ENCODE measurements at regions not wholly inside any gene's neighbourhood (a gene's known extent, or its start where the extent isn't known, plus 50 kb on each side); places are given as distances from the start of the nearest gene placed in this dataset.

DNA sequence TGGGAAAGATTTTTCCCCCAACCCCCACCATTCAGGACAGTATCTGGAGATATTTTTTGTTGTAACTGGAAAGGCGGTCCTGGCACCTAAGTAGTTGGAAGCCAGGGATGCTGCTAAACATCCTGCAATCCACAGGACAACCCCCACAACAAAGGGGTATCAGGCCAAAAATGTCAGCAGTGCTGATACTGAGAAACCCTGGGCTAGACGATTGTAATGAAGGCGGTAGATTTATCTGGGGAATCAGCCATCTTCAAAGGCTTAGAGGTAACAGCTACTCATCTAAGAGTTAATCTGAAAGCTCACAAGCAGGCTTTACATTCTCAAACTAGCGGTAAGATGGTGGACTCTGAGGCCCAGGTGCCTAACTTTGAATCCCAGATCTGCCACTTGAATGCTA lies 59.0 kb upstream of the NMUR2 start:
- no peak overlapping the region for H3K4me2 ChIP-seq (ENCODE audit: low read length)
- no peak overlapping the region for H3K4me3 ChIP-seq (ENCODE audit: insufficient read depth, low read depth, low read length)
- Mint-ChIP-seq H3K4me3 (ENCODE audit: unreplicated experiment) (no peak overlapping the region), H3K27me3 (ENCODE audit: low read depth, unreplicated experiment) (no peaks in the 10 kb centered on the region), H3K4me1 (ENCODE audit: low read depth, unreplicated experiment) (peaks cover 18% of the 10 kb centered on the region), H3K27ac (ENCODE audit: unreplicated experiment) (no peak overlapping the region), H3K9me3 (ENCODE audit: unreplicated experiment) (no peaks in the 10 kb centered on the region), H3K36me3 (ENCODE audit: low read depth, unreplicated experiment) (no peaks in the 10 kb centered on the region)
- H3K79me2 ChIP-seq (ENCODE audit: insufficient read depth, low read length) = no peaks in the 10 kb centered on the region
- H3K4me1 ChIP-seq (ENCODE audit: insufficient read depth, low read length) = no peaks in the 10 kb centered on the region
- no peak for FAIRE-seq
- no peak overlapping the region for H3K9ac ChIP-seq (ENCODE audit: low read length)
- no peaks in the 10 kb centered on the region for H4K20me1 ChIP-seq (ENCODE audit: insufficient read depth, low read length)
- H3K27me3 ChIP-seq (ENCODE audit: insufficient read depth, low read length) = no peaks in the 10 kb centered on the region
- H3K36me3 ChIP-seq (ENCODE audit: insufficient read depth, low read length) = no peaks in the 10 kb centered on the region
- H3K27ac ChIP-seq (ENCODE audit: low read depth, low read length) = no peak overlapping the region
- no peaks in the 10 kb centered on the region for H3K9me3 ChIP-seq (ENCODE audit: insufficient read depth, low read depth, low read length)
- H2AFZ ChIP-seq (ENCODE audit: low read depth, low read length) = no peak overlapping the region
- no peak for TF ChIP-seq EZH2 (IDR thresholded peaks at IDR 0.05; ENCODE audit: insufficient read depth, low read length)
- TF ChIP-seq, protein P1, sequence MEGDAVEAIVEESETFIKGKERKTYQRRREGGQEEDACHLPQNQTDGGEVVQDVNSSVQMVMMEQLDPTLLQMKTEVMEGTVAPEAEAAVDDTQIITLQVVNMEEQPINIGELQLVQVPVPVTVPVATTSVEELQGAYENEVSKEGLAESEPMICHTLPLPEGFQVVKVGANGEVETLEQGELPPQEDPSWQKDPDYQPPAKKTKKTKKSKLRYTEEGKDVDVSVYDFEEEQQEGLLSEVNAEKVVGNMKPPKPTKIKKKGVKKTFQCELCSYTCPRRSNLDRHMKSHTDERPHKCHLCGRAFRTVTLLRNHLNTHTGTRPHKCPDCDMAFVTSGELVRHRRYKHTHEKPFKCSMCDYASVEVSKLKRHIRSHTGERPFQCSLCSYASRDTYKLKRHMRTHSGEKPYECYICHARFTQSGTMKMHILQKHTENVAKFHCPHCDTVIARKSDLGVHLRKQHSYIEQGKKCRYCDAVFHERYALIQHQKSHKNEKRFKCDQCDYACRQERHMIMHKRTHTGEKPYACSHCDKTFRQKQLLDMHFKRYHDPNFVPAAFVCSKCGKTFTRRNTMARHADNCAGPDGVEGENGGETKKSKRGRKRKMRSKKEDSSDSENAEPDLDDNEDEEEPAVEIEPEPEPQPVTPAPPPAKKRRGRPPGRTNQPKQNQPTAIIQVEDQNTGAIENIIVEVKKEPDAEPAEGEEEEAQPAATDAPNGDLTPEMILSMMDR (IDR thresholded peaks at IDR 0.05; ENCODE audit: insufficient read depth, low read depth, low read length) = no peak
- no peak for DNase-seq (ENCODE audit: low read depth)

DNA sequence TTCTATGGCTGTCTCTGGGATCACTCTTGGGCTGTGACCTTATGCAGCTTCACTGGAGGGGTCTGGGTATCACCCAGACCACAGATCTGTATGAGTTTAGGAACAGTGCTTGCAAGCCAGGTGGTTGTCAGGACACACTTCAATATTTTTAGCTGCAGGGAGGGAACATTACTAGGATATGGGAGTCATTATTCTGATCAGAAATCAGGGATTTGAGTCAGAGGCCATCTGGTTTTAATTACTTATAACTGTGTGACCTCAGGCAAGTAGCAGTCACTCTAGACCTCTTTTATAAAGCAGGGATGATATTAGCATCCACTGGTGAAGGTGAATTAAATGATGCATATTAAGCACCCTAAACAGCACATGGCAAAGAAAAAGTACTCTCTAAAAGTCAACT lies 60.1 kb upstream of the NMUR2 start:
- no peak for DNase-seq (ENCODE audit: low read depth)

DNA sequence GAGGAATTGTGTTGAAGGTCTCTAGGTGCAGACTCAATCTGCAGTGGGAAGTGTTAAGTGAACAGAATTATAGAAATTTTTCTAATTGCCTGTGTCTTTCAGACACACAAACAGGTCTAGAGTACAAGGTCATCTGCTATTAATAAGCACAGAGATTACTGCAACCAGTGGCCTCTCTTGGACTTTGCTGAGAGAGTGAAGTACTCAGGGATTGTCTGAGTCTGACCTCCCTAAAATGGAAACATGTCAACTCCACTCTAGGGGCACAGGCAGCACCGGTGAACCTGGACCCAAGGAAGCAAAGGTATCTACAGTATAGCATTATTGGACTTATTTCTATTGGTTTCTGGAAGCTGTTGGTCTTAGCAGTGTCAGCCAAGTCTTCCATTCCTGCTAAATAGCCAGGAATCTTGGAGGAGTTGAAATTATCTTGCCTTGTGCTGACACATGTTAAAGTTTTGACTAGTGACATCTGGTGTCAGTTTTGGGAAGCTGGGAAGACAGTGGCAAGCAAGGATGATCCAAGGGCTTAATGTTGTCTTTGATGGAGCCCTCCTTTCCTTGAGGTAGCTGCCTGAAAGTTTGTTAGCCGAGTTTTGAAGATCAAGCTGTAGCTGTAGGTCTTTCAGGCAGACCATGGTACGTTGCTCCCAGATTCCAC lies 61.1 kb upstream of the NMUR2 start:
- H3K4me1 ChIP-seq (ENCODE audit: insufficient read depth, low read length) = no peaks in the 10 kb centered on the region
- H4K20me1 ChIP-seq (ENCODE audit: insufficient read depth, low read length) = no peaks in the 10 kb centered on the region
- Mint-ChIP-seq H3K27me3 (ENCODE audit: low read depth, unreplicated experiment) (no peaks in the 10 kb centered on the region), H3K4me3 (ENCODE audit: unreplicated experiment) (no peak overlapping the region), H3K36me3 (ENCODE audit: low read depth, unreplicated experiment) (no peaks in the 10 kb centered on the region), H3K9me3 (ENCODE audit: unreplicated experiment) (no peaks in the 10 kb centered on the region), H3K4me1 (ENCODE audit: low read depth, unreplicated experiment) (peaks cover 16% of the 10 kb centered on the region), H3K27ac (ENCODE audit: unreplicated experiment) (no peak overlapping the region)
- H3K9me3 ChIP-seq (ENCODE audit: insufficient read depth, low read depth, low read length) = no peaks in the 10 kb centered on the region
- FAIRE-seq (no peak), DNase-seq (ENCODE audit: low read depth) (no peak)
- H3K4me2 ChIP-seq (ENCODE audit: low read length) = no peak overlapping the region
- H3K27ac ChIP-seq (ENCODE audit: low read depth, low read length) = no peak overlapping the region
- H3K36me3 ChIP-seq (ENCODE audit: insufficient read depth, low read length) = no peaks in the 10 kb centered on the region
- no peak overlapping the region for H2AFZ ChIP-seq (ENCODE audit: low read depth, low read length)
- TF ChIP-seq, protein P1 (IDR thresholded peaks at IDR 0.05; ENCODE audit: insufficient read depth, low read depth, low read length) = no peak
- no peak for TF ChIP-seq EZH2 (IDR thresholded peaks at IDR 0.05; ENCODE audit: insufficient read depth, low read length)
- H3K4me3 ChIP-seq (ENCODE audit: insufficient read depth, low read depth, low read length) = no peak overlapping the region
- no peak overlapping the region for H3K9ac ChIP-seq (ENCODE audit: low read length)
- no peaks in the 10 kb centered on the region for H3K27me3 ChIP-seq (ENCODE audit: insufficient read depth, low read length)
- H3K79me2 ChIP-seq (ENCODE audit: insufficient read depth, low read length) = no peaks in the 10 kb centered on the region

More for the DNA sequence above, 60.1 kb upstream of the NMUR2 start:
- no peaks in the 10 kb centered on the region for H3K27me3 Mint-ChIP-seq (ENCODE audit: low read depth, unreplicated experiment)
- H3K4me3 ChIP-seq (ENCODE audit: insufficient read depth, low read depth, low read length) = no peak overlapping the region
- TF ChIP-seq, protein P1 (IDR thresholded peaks at IDR 0.05; ENCODE audit: insufficient read depth, low read depth, low read length) = no peak
- H3K9me3 Mint-ChIP-seq (ENCODE audit: unreplicated experiment) = no peaks in the 10 kb centered on the region
- no peak overlapping the region for H3K27ac ChIP-seq (ENCODE audit: low read depth, low read length)
- no peaks in the 10 kb centered on the region for H3K27me3 ChIP-seq (ENCODE audit: insufficient read depth, low read length)
- H3K36me3 ChIP-seq (ENCODE audit: insufficient read depth, low read length) = no peaks in the 10 kb centered on the region
- H3K27ac Mint-ChIP-seq (ENCODE audit: unreplicated experiment) = no peak overlapping the region
- H2AFZ ChIP-seq (ENCODE audit: low read depth, low read length) = no peak overlapping the region
- no peaks in the 10 kb centered on the region for H3K79me2 ChIP-seq (ENCODE audit: insufficient read depth, low read length)
- H3K36me3 Mint-ChIP-seq (ENCODE audit: low read depth, unreplicated experiment) = no peaks in the 10 kb centered on the region
- FAIRE-seq = no peak
- H3K4me3 Mint-ChIP-seq (ENCODE audit: unreplicated experiment) = no peak overlapping the region
- no peaks in the 10 kb centered on the region for H3K4me1 ChIP-seq (ENCODE audit: insufficient read depth, low read length)
- no peak overlapping the region for H3K9ac ChIP-seq (ENCODE audit: low read length)
- H3K4me1 Mint-ChIP-seq (ENCODE audit: low read depth, unreplicated experiment) = peaks cover 18% of the 10 kb centered on the region
- no peaks in the 10 kb centered on the region for H4K20me1 ChIP-seq (ENCODE audit: insufficient read depth, low read length)
- no peaks in the 10 kb centered on the region for H3K9me3 ChIP-seq (ENCODE audit: insufficient read depth, low read depth, low read length)
- no peak overlapping the region for H3K4me2 ChIP-seq (ENCODE audit: low read length)

Data from astrocyte (in vitro differentiated cells and primary cell).